GM23338 (cell line): ENCODE measurements at regions not wholly inside any gene's neighbourhood (a gene's known extent, or its start where the extent isn't known, plus 50 kb on each side); places are given as distances from the start of the nearest gene placed in this dataset.

Source experiments
- ATAC-seq: fragments of 200-7000 bp; cut with Tn5 transposase; 3 replicates; pipeline ENCODE4 v1.9.1; 2020
- DNase-seq: peaks from one replicate; pipeline ENCODE4 v3.0.0-alpha.2; 2015; ENCODE audit warnings: low spot score
- H2AFZ ChIP-seq: fragments of 200-600 bp; sonication (generic); 2 replicates; pipeline ENCODE4 v1.8.0; 2016; ENCODE audit warnings: antibody characterized with exemption, mild to moderate bottlenecking, moderate library complexity
- H3F3A ChIP-seq: fragments of 200-600 bp; sonication (generic); replicated peaks from 2 replicates; pipeline ENCODE4 v1.8.0; 2017; ENCODE audit warnings: antibody characterized with exemption, mixed run types, low read depth
- H3K27ac ChIP-seq: fragments of 200-600 bp; sonication (generic); 2 replicates; pipeline ENCODE4 v1.6.1; 2016; ENCODE audit warnings: low read depth
- H3K27me3 ChIP-seq: fragments of 200-600 bp; sonication (generic); 2 replicates; pipeline ENCODE4 v1.8.0; 2016; ENCODE audit warnings: mild to moderate bottlenecking, mixed run types, moderate library complexity; ENCODE audit not compliant: insufficient read depth
- H3K36me3 ChIP-seq: fragments of 200-600 bp; sonication (generic); 2 replicates; pipeline ENCODE4 v1.8.0; 2016; ENCODE audit warnings: mild to moderate bottlenecking; ENCODE audit not compliant: insufficient read depth
- H3K4me1 ChIP-seq: fragments of 200-600 bp; sonication (generic); 2 replicates; pipeline ENCODE4 v1.8.0; 2016; ENCODE audit warnings: mild to moderate bottlenecking, moderate library complexity; ENCODE audit not compliant: insufficient read depth
- H3K4me2 ChIP-seq: fragments of 200-600 bp; sonication (generic); 2 replicates; pipeline ENCODE4 v1.7.1; 2017; ENCODE audit warnings: mixed run types
- H3K4me3 ChIP-seq: fragments of 200-600 bp; sonication (generic); 2 replicates; pipeline ENCODE4 v1.6.1; 2016; ENCODE audit warnings: mixed run types
- H3K79me2 ChIP-seq: fragments of 200-600 bp; sonication (generic); replicated peaks from 2 replicates; pipeline ENCODE4 v1.8.0; 2017; ENCODE audit warnings: mild to moderate bottlenecking; ENCODE audit not compliant: insufficient read depth
- H3K9me2 ChIP-seq: fragments of 200-600 bp; sonication (generic); 2 replicates; pipeline ENCODE4 v1.8.0; 2017; ENCODE audit not compliant: insufficient read depth
- H4K20me1 ChIP-seq: fragments of 200-600 bp; sonication (generic); replicated peaks from 2 replicates; pipeline ENCODE4 v1.8.0; 2017; ENCODE audit warnings: mild to moderate bottlenecking; ENCODE audit not compliant: insufficient read depth
- H3K27ac Mint-ChIP-seq: 2 replicates; pipeline ENCODE4 v1.8.0; 2020; ENCODE audit warnings: inconsistent platforms, mild to moderate bottlenecking, moderate library complexity, mixed read lengths
- H3K27me3 Mint-ChIP-seq: 3 replicates; pipeline ENCODE4 v1.8.0; 2022; ENCODE audit warnings: low read depth, mild to moderate bottlenecking, moderate library complexity, mixed read lengths, inconsistent platforms; ENCODE audit not compliant: insufficient read depth, poor library complexity
- H3K36me3 Mint-ChIP-seq: 3 replicates; pipeline ENCODE4 v1.8.0; 2021; ENCODE audit warnings: low read depth, mild to moderate bottlenecking, inconsistent platforms, moderate library complexity, mixed read lengths
- H3K4me1 Mint-ChIP-seq: 3 replicates; pipeline ENCODE4 v1.8.0; 2020; ENCODE audit warnings: mild to moderate bottlenecking, inconsistent platforms, mixed read lengths
- H3K4me3 Mint-ChIP-seq: 3 replicates; pipeline ENCODE4 v1.8.0; 2021; ENCODE audit warnings: moderate library complexity, mild to moderate bottlenecking, inconsistent platforms, mixed read lengths
- H3K9me3 Mint-ChIP-seq: 3 replicates; pipeline ENCODE4 v1.8.0; 2020; ENCODE audit warnings: moderate library complexity, mild to moderate bottlenecking, inconsistent platforms, mixed read lengths
- CTCF ChIP-seq, 2 experiments: fragments of 200-600 bp in 1 of 2; sonication (generic) in 1 of 2; conservative IDR thresholded peaks; 2 replicates each; pipeline versions ENCODE4 v1.5.1 to v1.6.1; 2016 to 2017; ENCODE audit warnings: antibody characterized with exemption in 2 of 2, low read depth in 2 of 2, mild to moderate bottlenecking in 2 of 2, moderate library complexity in 1 of 2
- REST ChIP-seq: IDR thresholded peaks from one replicate; pipeline ENCODE4 v1.6.1; 2018; ENCODE audit warnings: antibody characterized with exemption; ENCODE audit not compliant: unreplicated experiment
- ZNF331 ChIP-seq: fragments of 250-450 bp; sonication (Bioruptor Pico); IDR thresholded peaks from 2 replicates; pipeline ENCODE4 v1.5.0; 2020; ENCODE audit warnings: low read depth, mild to moderate bottlenecking, moderate library complexity
- ZNF462 ChIP-seq: fragments of 250-450 bp; sonication (Bioruptor Pico); IDR thresholded peaks from 2 replicates; pipeline ENCODE4 v1.5.0; 2020; ENCODE audit warnings: mild to moderate bottlenecking, moderate library complexity

GRCh38 chr3:102078401-102078800, 229.1 kb downstream of the NFKBIZ start (continued):
- TF ChIP-seq REST, result no peak

GRCh38 chr3:102078854-102079808, 229.8 kb downstream of the NFKBIZ start:
- Mint-ChIP-seq H3K4me1 (peaks cover 31% of the 10 kb centered on the region), H3K36me3 (no peaks in the 10 kb centered on the region), H3K4me3 (no peak overlapping the region), H3K27me3 (no peaks in the 10 kb centered on the region), H3K9me3 (no peaks in the 10 kb centered on the region), H3K27ac (peak overlapping the region; percentile 84)
- no peaks in the 10 kb centered on the region for H3F3A ChIP-seq
- peak overlapping the region; percentile 6; the same call in 1 of the 2 replicates for H2AFZ ChIP-seq
- H3K4me3 ChIP-seq, result no peak overlapping the region
- no peaks in the 10 kb centered on the region for H3K79me2 ChIP-seq
- ATAC-seq (peak; percentile 94), DNase-seq (peak; percentile 47)
- H3K4me2 ChIP-seq, result 0 out of 2 replicates have a peak overlapping the region, but pooled peaks have one; percentile 19
- H4K20me1 ChIP-seq, result no peaks in the 10 kb centered on the region
- TF ChIP-seq CTCF (conservative IDR thresholded peaks at IDR 0.05; ENCODE audit: low read depth in 2 of 2), result no peak
- peak; percentile 65 for TF ChIP-seq ZNF462 (CRISPR knock-in tag)
- no peak for TF ChIP-seq ZNF331 (CRISPR knock-in tag)
- H3K27me3 ChIP-seq, result no peaks in the 10 kb centered on the region
- 0 out of 2 replicates have a peak, but pooled peaks cover 3% of the 10 kb centered on the region for H3K9me2 ChIP-seq
- no peaks in the 10 kb centered on the region for H3K36me3 ChIP-seq
- peaks cover 24% of the 10 kb centered on the region; the same call in 1 of the 2 replicates for H3K4me1 ChIP-seq
- H3K27ac ChIP-seq, result peak overlapping the region; percentile 5
